SK-N-SH treated with all-trans-retinoic acid at 6 μM for 48 hours (cell line): ENCODE measurements at regions not wholly inside any gene's neighbourhood (a gene's known extent, or its start where the extent isn't known, plus 50 kb on each side); places are given as distances from the start of the nearest gene placed in this dataset.

Experiments used
- ARNTL ChIP-seq: fragments of 450-650 bp; formaldehyde crosslinking; IDR thresholded peaks from 2 replicates; pipeline ENCODE4 v1.5.0; 2020; ENCODE audit warnings: low read depth, mild to moderate bottlenecking, moderate library complexity, borderline replicate concordance
- CSDC2 ChIP-seq: fragments of 250-450 bp; sonication (Bioruptor Pico); IDR thresholded peaks from 2 replicates; pipeline ENCODE4 v1.5.0; 2020; ENCODE audit warnings: mild to moderate bottlenecking, moderate library complexity
- ISL1 ChIP-seq: fragments of 250-450 bp; sonication (Bioruptor Pico); IDR thresholded peaks from 2 replicates; pipeline ENCODE4 v2.1.2; 2022; ENCODE audit warnings: mild to moderate bottlenecking, moderate library complexity
- OSR1 ChIP-seq: fragments of 250-450 bp; sonication (Bioruptor Pico); IDR thresholded peaks from 2 replicates; pipeline ENCODE4 v1.8.0; 2022; ENCODE audit warnings: moderate library complexity, mild to moderate bottlenecking, inconsistent platforms
- PATZ1 ChIP-seq: fragments of 250-450 bp; sonication (Bioruptor Pico); IDR thresholded peaks from 2 replicates; pipeline ENCODE4 v1.8.0; 2020; ENCODE audit warnings: mild to moderate bottlenecking, moderate library complexity, borderline replicate concordance
- RARB ChIP-seq: fragments of 250-450 bp; sonication (Bioruptor Pico); IDR thresholded peaks from 2 replicates; pipeline ENCODE4 v1.8.0; 2021; ENCODE audit warnings: mild to moderate bottlenecking, moderate library complexity
- ZFP3 ChIP-seq: fragments of 250-450 bp; sonication (Bioruptor Pico); IDR thresholded peaks from 2 replicates; pipeline ENCODE4 v1.5.0; 2020; ENCODE audit warnings: mild to moderate bottlenecking, moderate library complexity
- ZFP30 ChIP-seq: fragments of 450-650 bp; formaldehyde crosslinking; IDR thresholded peaks from 2 replicates; pipeline ENCODE4 v1.5.0; 2022; ENCODE audit warnings: mild to moderate bottlenecking, moderate library complexity

GRCh38 chr6:92086750-92087149, 1332.6 kb downstream of the EPHA7 start:
- TF ChIP-seq PATZ1 (CRISPR knock-in tag) (no peak), ZFP30 (CRISPR knock-in tag) (no peak), ISL1 (no peak), ARNTL (CRISPR knock-in tag) (no peak), ZFP3 (no peak), RARB (no peak), OSR1 (no peak), CSDC2 (CRISPR knock-in tag) (no peak)
